ENCODE measurements at regions not wholly inside any gene's neighbourhood (a gene's known extent, or its start where the extent isn't known, plus 50 kb on each side); places are given as distances from the start of the nearest gene placed in this dataset.

- no peak for DNase-seq
Measured at GRCh38 chr6:16078064-16078463, 50.8 kb upstream of the MYLIP start.

- DNase-seq = no peak
Measured at GRCh38 chr6:16069671-16070070, 59.2 kb upstream of the MYLIP start.

- no peak for DNase-seq
Measured at GRCh38 chr6:16069222-16069621, 59.7 kb upstream of the MYLIP start.

GRCh38 chr6:16067568-16067967 lies 61.3 kb upstream of the MYLIP start:
- DNase-seq = no peak

GRCh38 chr6:16064671-16065072 lies 64.2 kb upstream of the MYLIP start:
- DNase-seq = no peak

- DNase-seq = no peak
Measured at GRCh38 chr6:16063580-16063979, 65.3 kb upstream of the MYLIP start.

GRCh38 chr6:16061818-16062217 lies 67.1 kb upstream of the MYLIP start:
- DNase-seq = no peak

GRCh38 chr6:16060039-16060438 lies 68.8 kb upstream of the MYLIP start:
- DNase-seq = no peak

- no peak for DNase-seq
Measured at GRCh38 chr6:16059496-16059895, 69.4 kb upstream of the MYLIP start.

- DNase-seq = no peak
Measured at GRCh38 chr6:16058929-16059345, 69.9 kb upstream of the MYLIP start.

- no peak for DNase-seq
Measured at GRCh38 chr6:16058201-16058928, 70.5 kb upstream of the MYLIP start.

GRCh38 chr6:16057446-16057845 lies 71.4 kb upstream of the MYLIP start:
- no peak for DNase-seq

- no peak for DNase-seq
Measured at GRCh38 chr6:16056263-16056870, 72.5 kb upstream of the MYLIP start.

GRCh38 chr6:16055852-16056251 lies 73.0 kb upstream of the MYLIP start:
- no peak for DNase-seq

GRCh38 chr6:16049168-16049567 lies 79.7 kb upstream of the MYLIP start:
- no peak for DNase-seq

GRCh38 chr6:16048221-16048620 lies 80.7 kb upstream of the MYLIP start:
- no peak for DNase-seq

GRCh38 chr6:16047435-16047990 lies 81.4 kb upstream of the MYLIP start:
- no peak for DNase-seq

GRCh38 chr6:16045238-16045637 lies 83.6 kb upstream of the MYLIP start:
- no peak for DNase-seq

GRCh38 chr6:16044211-16044643 lies 84.7 kb upstream of the MYLIP start:
- no peak for DNase-seq

- DNase-seq = peak; percentile 31
Measured at GRCh38 chr6:16043171-16044135, 85.4 kb upstream of the MYLIP start.

GRCh38 chr6:16042751-16043150 lies 86.1 kb upstream of the MYLIP start:
- DNase-seq = no peak

GRCh38 chr6:16041327-16041726 lies 87.6 kb upstream of the MYLIP start:
- peak; percentile 81 for DNase-seq

- DNase-seq = no peak
Measured at GRCh38 chr6:16040628-16040974, 88.3 kb upstream of the MYLIP start.
